ENCODE measurements at regions not wholly inside any gene's neighbourhood (a gene's known extent, or its start where the extent isn't known, plus 50 kb on each side); places are given as distances from the start of the nearest gene placed in this dataset.
"Not testable (repeated sequence)": the region's sequence is repeated elsewhere in the genome, so short reads cannot be mapped to it uniquely, and the experiment has no call there.

DNA sequence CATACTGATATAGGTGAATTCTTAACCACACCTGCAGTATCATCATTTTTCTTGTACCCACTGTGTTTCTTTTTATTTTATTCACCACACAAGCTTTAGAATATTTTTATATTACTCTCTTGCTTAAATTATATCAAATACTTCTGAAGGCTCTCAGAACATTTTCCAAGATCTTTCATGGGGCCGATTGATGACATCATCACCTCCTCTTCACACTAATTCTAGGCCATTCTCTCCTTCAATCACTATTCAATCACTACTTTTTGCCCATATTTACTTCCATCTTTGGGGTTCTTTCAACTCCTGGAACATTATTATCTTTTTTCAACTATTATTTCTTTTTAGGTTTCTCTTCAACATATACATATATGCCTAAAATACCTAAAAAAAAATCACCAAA, 1438.8 kb upstream of the ALCAM start:
- no peak for DNase-seq

DNA sequence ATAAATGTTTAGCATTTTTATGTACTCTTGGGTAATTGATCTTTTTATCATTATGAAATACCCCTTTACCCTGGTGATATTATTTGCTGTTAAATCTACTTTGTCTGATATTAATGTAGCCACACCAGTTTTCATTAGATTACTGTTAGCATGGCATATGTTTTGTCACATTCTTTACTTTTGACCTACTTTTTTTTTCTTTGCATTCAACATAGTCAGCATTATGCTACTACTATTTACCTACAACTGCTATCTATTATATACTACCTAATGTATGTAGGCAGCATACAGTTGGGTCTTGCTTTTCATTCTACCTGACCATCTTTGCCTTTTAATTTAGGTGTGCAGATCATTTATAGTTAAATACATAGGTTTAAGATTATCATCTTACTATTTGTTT, 1429.6 kb upstream of the ALCAM start:
- no peak for DNase-seq

DNA sequence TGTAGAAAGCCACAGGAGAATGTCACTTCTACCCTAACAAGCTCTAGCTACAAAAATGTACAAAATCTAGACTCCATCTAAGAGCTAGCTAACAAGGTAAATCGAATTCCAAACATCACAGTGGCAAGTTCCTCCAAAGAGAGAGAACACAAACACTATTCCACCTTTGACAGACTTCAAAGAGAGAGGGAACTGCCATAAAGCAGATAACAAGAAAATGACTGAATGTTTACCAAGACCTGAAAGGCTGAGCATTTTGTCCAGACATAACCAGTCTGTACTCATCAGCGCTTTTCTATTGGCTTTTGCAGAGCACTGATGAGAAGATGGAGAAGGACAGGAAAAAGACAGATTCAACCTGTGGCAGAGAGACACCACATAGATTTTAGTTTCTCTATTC, 1419.6 kb upstream of the ALCAM start:
- DNase-seq: no peak

DNA sequence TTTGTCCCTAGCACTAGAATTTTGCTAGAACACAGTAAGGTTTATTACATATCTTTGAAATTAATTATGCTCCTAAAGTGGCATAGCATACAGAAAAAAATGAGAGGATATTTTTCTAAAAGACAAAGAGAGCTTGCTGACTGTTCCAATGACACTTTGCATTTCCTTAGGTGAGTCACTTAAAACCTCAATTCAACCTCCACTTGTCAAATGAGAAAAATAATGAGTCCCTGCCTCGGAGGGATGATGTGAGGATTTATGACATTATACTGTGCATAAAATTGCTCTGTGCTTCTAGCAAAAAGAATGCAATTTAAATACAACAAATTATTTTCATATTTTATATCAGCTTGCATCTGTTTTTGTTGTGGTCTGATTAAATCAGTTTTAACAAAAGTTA, 1417.0 kb upstream of the ALCAM start:
- no peak for DNase-seq

DNA sequence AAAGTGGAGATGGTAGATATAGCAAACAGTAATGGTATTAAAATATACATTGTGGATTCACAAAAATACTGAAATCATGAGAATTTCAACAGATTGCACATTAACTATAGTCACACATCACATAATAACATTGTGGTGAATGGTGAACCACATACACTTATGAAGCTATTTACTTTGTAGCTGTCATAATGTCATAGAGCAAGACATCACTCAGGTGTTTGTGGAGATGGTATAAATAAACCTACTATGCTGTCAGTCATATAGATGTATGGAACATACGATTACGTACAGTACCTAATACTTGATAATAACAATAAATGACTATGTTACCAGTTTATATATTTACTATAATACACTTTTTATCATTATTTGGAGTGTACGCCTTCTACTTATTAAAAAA, 1416.0 kb upstream of the ALCAM start:
- no peak for DNase-seq

DNA sequence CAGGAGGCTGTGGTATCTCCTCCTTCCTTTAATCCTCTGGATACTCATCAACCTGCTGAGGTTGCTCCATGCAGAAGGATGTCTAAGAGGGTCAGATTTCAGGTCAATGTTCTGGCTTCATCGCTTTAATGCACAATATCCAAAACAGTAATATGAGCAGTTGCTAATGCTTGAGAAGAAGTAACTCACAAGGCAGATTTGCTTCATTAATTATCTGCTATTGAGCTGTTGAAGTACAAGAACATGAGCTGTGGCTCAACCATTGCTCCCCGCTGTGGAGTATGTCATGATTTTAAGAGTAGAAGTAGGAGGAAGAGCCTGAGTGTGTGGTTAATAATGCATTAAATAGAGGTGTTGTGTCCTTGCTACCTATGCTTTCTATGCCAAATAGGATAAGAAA, 1412.9 kb upstream of the ALCAM start:
- DNase-seq: no peak

DNA sequence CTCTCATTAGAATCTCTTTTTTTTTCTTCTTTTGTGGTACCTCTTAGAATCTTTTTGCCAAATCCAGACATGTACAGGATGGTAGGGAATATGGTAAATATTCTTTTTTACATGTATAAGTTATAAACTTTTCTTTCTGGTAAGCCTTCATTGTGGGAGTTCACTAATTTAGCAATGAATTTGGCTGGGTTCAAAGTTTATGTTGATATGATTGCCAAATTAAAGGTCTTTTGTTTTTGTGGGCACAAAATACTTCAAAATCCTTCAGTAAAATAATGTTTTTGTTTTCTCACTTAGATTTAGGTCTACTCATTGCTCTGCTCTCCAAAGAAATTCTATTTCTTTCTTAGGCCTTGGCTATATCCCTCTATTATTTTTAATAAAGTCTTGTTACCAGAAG, 1405.9 kb upstream of the ALCAM start:
- DNase-seq: no peak

DNA sequence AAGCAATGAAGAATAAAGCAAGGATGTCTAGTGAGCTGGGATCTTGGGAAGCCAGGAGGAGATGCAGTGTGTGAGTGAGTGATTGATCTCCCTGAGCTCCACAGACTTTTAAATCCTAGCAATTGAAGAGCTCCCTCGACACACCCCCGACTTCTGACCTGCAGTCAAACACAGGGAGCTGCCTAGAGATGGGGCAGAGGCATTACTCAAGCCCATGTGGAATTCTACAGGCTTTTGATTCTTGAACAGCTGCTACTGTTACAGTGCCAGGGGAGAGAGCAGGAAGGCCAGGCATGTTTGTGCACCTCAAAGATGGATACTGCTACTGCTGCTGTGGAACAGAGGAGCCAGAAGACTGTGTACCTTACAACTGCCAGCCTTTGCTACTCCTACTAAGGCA, 1403.1 kb upstream of the ALCAM start:
- no peak for DNase-seq

DNA sequence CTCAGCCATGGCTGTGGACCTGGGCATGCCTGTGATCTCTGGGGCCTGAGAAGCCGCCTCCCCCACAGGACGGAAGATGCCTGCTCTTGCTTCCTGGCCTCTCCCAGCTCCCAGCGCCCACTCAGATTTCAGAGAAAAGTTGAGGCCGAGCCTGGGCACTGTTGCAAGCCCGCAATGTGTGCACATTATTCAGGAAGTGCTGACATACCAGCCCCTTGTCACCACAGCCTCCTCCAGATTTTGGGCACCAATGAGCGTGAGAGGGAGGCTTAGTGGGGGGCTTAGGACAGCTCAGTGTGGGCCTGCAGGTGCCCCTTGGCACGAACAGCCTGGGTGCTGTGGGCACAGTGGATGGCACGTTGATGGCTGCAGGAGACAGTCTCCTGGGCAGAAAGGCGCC, 1400.9 kb upstream of the ALCAM start:
- no peak for DNase-seq

DNA sequence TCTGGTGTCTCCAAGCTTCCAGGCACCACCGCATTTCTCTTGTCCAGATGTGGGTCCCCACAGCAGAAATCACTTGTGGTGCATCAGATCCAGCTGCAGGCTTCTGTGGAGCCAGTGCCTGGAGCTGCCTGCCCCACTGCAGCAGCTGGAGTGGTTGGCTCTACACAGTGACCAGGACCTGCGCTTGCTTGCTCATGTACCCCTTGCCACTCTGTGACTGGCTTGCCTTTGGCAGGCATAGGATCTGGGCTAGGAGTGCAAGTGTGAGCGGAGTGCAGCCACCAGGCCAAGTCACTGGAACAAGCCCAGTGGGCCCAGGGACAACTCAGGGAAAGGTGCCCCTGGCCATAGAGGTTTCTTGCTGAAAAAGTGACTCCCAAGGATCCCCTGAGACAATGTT, 1400.0 kb upstream of the ALCAM start:
- DNase-seq: no peak

DNA sequence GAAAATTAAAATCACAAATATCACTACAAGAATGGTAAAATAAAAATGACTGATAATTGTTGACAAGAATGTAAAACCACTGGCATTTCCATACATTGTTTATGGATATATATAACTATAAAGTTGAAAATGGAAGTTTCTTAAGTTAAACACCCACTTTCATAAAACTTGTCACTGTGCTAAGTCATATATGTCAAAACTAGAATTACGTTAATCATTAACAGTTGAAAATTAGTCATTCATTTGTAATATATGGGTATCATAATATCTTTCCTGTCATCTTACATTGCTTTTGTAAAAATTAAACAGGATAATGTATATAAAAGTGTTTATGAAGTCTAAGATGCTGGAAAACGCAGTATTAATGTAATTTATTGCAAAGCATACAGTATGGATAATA, 1398.6 kb upstream of the ALCAM start:
- no peak for DNase-seq

DNA sequence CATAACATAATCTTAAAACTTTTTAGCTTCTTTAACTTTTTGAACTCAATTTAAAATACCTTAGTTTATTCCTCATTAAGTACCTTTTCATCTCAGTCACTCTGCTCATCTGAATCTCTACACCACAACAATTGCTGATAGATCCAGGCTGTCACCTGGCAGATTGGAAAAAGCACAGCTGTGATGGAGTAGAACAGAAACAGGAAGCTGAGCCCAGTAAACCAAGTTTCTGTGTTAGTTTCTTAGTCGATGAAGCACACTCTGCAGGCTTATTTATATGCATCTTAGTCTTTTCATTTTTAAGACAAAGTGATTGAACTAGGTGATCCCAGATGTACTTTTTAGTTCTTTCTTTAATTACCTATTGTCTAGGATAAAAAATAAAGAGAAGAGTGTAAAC, 1398.0 kb upstream of the ALCAM start:
- no peak for DNase-seq

DNA sequence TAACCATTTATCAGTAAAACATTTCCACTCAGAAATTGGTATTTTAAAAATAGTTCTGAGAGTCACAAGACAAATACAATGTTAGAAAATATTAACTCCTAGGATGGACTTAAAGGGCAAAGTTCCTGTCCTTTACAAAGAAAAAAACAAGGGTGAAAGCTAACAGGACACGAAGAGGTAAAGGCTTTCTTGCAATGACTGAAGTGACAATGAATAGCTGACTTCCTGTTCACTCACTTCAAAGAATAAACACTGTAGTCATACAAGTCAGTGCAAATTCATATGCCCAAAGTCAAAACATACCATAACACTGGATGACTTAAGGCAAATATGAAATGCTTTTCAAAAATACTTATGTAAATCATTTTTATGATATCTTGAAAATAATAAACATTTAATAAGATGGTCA, 1389.8 kb upstream of the ALCAM start:
- no peak for DNase-seq

DNA sequence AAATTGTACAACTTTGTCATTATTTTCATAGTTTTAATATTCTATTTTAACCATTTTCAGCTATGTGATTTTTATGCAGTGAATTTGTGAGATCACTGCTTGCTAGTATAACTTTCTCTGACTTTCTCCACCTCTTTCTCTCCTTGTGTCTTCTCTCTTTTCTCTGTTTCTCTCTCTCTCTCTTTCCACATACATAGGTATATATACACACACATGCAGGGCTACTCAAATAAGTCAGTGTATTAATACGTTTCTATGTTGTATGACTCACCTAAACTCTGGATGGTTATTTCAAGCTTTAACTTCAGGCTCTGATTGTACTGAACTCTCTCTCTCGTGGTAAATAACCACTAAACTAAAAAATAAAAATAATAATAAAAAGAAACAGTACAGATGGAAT, 1389.3 kb upstream of the ALCAM start:
- DNase-seq: no peak

DNA sequence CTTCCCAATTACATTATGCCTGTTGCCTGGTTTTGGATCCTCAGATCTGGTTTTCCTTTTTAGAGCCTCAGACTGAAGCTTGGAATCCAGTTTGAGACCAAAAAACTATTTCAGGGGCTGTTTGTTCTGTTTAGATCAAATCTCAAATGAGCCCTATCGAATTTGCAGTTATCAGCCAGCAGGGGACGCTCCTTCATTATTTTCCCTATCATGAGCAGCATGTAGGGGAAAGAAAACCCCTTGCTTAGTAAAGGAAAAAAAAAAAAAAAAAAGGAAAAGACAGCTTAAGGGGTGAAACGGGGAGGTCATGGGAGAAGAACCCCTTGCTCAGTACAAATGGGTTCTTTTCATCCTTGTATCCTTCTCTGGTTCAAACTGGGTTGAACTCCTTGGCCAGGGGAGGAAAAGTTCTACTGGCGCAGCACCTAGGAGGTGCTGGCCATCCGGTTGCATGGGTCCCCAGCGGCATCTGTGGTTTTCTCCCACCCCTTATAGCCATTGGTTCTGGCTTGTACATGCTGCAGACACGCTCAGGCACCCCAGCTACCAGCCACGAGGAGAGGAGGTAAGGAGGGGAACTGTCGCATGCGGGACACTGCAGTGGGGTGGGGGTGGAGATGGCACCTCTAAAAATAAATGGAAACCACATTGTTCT, 1375.1 kb upstream of the ALCAM start:
- no peak for DNase-seq

DNA sequence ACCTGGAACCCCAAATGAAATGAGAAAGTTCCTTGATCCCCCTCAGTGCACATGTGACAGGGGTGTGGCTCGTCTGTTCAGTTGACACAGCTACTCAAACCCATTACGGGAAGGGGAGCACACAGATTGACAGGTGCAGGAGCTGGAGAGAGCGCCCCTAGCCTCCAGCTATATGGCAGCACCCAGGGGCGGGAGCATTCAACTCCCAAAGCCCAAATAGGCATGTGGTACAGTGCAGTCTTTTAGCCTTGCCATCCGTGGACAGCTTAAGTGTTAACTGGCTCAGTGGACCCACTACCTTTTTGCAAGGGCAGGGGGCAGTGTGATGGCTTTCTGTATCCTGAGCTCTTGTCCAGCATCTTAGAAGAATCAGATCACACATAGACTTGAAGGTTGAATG, 1374.2 kb upstream of the ALCAM start:
- no peak for DNase-seq

DNA sequence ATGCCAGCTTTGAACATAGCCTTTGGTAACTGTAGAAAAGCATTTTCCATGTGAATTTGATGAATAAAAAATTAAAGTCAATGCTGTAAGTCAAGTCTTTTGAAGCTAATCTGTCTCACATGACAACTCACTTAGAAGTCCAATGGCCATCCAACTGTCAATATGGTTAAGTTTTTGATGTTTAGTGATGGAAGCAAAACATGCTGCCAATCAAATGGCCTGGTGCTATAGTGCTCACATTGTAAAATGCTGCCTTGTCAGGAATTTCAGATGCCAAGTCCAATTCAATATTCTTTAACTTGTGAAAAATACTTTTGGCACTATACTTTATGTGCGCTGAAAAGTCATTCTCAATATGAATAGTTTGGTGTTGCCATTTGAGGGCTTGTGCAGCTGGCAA, 1361.8 kb upstream of the ALCAM start:
- DNase-seq: no peak

DNA sequence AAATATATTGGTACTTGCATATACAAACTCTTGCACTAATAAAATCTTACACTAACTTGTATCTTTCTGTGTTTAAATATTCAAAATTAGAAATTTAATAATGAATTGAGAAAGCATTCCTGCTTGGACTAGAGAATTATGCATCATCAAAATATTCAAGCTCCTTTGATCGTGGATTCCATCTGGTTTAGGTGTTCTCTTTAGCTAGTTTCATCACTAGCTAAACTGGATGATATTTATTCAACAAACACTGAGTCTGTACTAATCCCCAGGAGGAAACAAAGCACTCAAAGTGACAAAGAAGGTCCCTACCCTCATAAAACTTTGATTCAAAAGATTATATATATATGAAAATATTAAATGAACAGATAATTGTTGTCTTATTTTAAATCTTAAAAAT, 1360.9 kb upstream of the ALCAM start:
- no peak for DNase-seq

DNA sequence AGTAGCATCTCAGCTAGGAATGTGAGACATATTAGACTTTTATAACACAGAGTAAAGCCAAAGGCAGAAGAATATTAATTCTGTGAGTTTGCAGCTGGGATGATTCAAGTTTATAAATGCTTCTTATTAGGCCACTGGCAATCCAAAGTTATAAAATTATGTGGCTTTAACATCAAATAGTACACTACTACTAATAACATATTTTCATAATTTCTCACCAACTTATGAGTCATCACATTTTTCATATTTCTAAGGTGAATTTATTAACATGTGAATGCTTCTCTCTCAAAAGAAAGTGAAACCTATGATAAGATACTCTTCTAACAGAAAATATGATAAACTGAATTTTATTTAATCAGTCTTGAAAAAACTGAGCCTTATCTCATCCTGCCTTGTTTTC, 1348.2 kb upstream of the ALCAM start:
- no peak for DNase-seq

DNA sequence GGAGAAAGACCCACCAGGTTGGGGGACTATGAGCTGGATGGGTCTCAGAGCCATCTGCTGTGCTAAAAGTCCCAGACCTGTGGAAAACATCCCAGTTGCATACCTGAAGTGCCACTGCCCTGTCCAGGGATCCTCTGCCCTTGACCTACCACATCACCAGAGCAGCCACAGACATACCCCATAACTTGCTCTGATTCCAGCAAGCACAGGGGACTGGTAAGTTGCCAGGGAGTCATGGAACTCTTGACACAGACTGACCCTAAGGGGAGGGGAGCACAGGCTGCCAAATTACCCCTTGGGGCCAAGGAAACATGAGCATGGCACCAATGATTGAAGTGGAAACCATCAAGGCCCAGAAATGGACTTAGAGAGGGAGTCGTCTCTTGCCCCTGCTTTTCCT, 1335.1 kb upstream of the ALCAM start:
- no peak for DNase-seq

DNA sequence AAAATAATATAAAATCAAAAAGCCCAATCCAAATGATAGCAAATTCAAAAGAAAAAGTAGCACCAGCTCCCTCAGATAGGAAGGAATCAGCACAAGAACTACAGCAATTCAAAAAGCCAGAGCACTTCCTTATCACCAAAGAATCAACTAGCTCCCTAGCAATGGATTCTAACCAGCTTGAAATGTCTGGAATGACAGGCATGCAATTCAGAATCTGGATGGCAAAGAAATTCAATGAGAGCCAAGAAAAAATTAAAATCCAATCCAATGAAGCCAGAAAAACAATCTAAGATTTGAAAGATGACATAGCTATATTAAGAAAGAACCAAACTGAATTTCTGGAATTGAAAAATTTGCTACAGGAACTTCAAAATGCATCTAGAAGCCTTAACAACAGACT, 1334.4 kb upstream of the ALCAM start:
- DNase-seq: no peak

DNA sequence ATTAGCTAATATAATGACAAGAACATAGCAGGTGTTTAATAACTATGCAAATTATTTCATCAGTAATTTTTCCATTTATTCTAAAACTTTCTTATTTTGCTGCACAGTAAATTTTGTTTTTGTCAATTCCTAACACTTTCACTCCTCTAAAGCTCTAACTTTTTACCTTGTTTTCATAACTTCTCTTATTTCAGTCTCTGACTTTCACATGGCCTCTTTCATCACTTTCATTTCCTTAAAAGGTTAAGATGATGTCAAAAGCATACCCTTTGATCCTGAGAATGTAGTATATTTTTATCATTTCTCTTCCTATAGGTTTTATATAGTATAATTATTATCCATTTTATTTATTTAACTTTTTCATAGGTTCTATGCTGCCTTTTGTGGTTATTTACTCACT, 1325.8 kb upstream of the ALCAM start:
- no peak for DNase-seq

DNA sequence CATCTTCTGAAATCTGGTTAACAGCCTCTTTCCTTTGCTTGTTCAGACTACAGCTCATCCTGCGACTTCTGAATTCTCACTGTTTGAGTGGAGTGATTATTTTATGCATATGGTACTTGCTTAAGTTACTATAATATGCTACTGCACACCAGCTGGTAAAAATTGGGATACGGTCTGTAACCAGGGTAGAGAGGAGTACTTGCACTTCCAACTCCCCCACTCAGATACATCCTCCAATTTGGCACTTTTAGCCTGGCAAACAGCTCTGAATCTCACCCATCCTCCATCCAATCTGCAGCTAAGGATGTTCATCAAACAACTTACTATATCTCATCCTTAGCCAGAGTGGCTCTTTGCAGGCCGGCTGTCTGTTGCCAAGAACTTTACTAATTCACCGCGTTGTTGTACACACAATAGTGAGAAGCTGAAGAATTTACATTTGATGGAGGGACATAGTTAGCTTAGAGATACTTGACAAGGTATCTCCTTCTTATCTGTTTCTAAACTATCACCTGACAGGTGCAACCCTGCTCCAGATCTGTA, 1323.6 kb upstream of the ALCAM start:
- DNase-seq: not testable (repeated sequence)

DNA sequence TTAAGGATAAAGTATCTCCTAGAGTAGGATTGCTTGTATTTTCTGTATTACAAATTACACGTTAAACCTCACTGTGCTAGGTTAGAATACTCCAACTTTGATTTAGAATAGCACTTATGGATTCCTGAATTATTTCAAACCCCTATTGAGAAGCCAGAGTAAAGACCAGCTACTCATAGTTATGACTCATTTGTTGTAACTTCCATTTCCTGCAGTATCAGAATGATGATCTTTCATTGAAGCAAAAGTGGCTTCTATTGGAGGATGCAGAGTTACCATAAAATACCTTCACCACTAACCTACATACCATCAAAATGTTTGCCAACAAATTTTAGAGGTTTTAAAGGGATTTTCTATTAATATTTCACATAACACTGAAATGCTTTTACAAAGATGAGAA, 1322.7 kb upstream of the ALCAM start:
- no peak for DNase-seq

DNA sequence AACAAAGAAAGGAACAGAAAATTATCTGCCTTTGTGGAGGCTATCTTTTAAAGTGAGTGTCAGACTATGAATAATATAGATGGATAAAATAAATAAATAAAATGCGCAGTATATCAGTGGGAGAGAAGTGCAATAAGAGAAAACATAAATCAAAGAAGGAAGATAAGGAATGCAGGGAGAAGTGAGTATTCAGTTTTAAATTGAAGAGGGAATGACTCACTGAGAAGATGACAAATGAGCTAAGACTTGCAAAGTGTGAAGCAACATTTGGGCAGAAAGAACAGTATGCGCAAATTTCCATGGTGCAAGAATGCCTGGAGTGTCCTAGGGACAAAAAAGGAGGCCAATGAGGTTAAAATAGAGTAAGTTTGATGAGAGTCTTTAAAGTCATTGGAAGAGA, 1300.1 kb upstream of the ALCAM start:
- DNase-seq: no peak

DNA sequence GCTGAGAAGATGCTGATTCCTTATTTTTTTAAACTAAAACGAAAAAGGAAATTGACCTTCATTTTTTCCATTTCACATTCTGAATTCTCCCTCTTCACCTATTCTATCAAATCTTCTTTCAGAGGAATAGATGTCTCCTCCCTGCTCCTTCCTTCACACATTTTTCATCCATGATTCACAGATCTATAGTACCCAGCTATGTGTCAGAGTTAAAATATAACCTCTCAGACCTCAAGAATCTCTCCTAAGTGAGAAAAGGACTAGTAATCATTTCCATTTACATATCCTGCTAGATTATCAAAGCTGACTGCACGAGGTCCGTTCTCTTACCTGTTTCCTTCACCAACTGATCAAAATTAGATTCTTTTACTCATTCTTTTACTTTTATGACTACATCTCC, 1297.6 kb upstream of the ALCAM start:
- no peak for DNase-seq
